Astrocyte of the cerebellum (primary cell): ENCODE measurements at regions not wholly inside any gene's neighbourhood (a gene's known extent, or its start where the extent isn't known, plus 50 kb on each side); places are given as distances from the start of the nearest gene placed in this dataset.
"Not testable (repeated sequence)": the region's sequence is repeated elsewhere in the genome, so short reads cannot be mapped to it uniquely, and the experiment has no call there.

Experiments
- DNase-seq: peaks from one replicate; pipeline ENCODE4 v3.0.0-alpha.2; 2011; ENCODE audit warnings: low read depth
- H3K4me3 ChIP-seq: 2 replicates; pipeline ENCODE4 v1.5.1; 2011; ENCODE audit warnings: mild to moderate bottlenecking, low read depth, low read length, moderate library complexity
- in situ Hi-C: cut with HindIII; loops from 2 replicates; pipeline ENCODE4 v1.10.0; 2017; ENCODE audit warnings: low sequenced_read_pairs
- TF ChIP-seq, protein P1 (sequence below): IDR thresholded peaks from 2 replicates; pipeline ENCODE4 v1.5.1; 2012; ENCODE audit warnings: low read length, low read depth, moderate library complexity, mild to moderate bottlenecking; ENCODE audit errors: missing control alignments

GRCh38 chr5:29208024-29208423 is 1985.5 kb upstream of the CDH6 start:
- no peak overlapping the region for H3K4me3 ChIP-seq
- in situ Hi-C loops, result no loop called here
- no peak for DNase-seq
- TF ChIP-seq, protein P1, sequence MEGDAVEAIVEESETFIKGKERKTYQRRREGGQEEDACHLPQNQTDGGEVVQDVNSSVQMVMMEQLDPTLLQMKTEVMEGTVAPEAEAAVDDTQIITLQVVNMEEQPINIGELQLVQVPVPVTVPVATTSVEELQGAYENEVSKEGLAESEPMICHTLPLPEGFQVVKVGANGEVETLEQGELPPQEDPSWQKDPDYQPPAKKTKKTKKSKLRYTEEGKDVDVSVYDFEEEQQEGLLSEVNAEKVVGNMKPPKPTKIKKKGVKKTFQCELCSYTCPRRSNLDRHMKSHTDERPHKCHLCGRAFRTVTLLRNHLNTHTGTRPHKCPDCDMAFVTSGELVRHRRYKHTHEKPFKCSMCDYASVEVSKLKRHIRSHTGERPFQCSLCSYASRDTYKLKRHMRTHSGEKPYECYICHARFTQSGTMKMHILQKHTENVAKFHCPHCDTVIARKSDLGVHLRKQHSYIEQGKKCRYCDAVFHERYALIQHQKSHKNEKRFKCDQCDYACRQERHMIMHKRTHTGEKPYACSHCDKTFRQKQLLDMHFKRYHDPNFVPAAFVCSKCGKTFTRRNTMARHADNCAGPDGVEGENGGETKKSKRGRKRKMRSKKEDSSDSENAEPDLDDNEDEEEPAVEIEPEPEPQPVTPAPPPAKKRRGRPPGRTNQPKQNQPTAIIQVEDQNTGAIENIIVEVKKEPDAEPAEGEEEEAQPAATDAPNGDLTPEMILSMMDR, result no peak

- DNase-seq, result no peak
- in situ Hi-C loops, result no loop called here
- TF ChIP-seq, protein P1, result no peak
- no peak overlapping the region for H3K4me3 ChIP-seq
Observed at GRCh38 chr5:29203049-29203448, 1990.4 kb upstream of the CDH6 start.

DNA sequence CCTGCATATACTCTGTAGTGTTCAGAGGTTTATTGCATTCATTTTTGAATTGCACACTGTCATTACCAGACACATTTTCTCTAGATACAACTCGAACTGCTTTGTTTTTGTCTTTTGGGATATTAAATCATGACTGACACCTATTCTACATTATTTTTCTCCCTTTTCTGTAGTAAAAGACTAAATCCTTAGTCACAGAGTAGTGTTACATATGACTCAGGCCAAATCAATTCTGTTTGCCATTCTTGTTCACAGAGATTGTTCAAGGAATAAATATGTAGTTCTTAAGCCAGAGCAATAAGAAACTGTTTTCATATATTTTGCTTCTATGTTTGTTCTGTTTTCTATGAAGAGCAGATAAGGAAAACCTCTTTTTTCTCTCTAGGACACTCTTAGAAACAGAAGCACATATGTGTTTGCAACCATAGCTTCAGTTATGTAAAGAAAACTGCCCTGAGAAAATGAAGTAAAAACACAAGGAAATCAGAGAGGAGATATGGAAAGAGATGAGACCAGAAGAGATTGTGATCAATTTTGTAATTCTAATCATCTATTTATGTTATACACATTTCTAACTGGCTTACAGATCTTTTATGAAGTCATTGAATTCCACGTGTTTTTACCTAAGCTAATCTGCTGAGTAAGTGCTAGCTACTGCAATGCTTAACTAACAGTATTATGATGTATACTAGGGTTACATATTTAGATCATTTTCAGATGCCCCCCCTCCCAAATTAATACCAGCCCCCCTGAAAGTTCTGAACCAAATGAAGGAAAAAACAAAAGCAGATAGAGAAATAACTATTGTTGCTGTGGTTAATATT is 1995.6 kb upstream of the CDH6 start:
- TF ChIP-seq, protein P1, result no peak
- in situ Hi-C loops, result no loop called here
- H3K4me3 ChIP-seq, result no peak overlapping the region
- no peak for DNase-seq

DNA sequence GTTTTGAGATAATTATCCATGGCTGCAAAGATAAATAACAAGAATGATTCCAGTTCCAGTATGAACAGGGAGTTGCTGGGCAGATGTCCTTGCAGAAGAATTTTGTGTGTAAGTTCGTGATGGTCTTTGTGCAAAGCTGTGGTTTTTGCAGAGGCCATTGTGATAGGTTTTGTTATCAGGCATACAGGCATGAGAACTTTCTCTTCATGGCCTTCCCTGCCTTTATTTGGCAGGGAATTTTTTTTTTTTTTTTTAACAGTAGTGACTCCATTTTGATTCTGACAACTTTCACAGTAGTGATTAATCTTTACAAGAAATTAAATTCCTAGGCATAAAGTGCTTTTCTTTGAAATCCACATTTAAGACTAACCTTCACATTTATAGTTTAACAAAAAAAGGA is 1999.5 kb upstream of the CDH6 start:
- TF ChIP-seq, protein P1, result no peak
- in situ Hi-C loops, result no loop called here
- no peak for DNase-seq
- no peak overlapping the region for H3K4me3 ChIP-seq

DNA sequence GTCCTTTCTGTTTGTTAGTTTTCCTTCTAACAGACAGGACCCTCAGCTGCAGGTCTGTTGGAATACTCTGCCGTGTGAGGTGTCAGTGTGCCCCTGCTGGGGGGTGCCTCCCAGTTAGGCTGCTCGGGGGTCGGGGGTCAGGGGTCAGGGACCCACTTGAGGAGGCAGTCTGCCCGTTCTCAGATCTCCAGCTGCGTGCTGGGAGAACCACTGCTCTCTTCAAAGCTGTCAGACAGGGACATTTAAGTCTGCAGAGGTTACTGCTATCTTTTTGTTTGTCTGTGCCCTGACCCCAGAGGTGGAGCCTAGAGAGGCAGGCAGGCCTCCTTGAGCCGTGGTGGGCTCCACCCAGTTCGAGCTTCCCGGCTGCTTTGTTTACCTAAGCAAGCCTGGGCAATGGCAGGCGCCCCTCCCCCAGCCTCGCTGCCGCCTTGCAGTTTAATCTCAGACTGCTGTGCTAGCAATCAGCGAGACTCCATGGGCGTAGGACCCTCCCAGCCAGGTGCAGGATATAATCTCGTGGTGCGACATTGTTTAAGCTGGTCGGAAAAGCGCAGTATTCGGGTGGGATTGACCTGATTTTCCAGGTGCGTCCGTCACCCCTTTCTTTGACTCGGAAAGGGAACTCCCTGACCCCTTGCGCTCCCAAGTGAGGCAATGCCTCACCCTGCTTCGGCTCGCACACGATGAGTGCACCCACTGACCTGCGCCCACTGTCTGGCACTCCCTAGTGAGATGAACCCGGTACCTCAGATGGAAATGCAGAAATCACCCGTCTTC is 2002.0 kb upstream of the CDH6 start:
- H3K4me3 ChIP-seq, DNase-seq, in situ Hi-C loops: not testable (repeated sequence)

GRCh38 chr5:29190398-29190797 is 2003.1 kb upstream of the CDH6 start:
- H3K4me3 ChIP-seq, DNase-seq, in situ Hi-C loops: not testable (repeated sequence)

DNA sequence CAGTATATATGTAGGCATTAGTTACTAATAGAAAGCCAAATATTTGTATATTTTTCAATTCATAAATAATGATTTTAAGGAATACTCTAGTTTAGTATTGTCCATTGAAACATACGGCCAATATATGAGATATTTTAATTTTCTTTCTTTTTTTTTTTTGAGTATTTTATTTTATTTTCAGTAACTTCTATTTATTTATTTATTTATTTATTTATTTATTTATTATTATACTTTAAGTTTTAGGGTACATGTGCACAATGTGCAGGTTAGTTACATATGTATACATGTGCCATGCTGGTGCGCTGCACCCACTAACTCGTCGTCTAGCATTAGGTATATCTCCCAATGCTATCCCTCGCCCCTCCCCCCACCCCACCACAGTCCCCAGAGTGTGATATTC is 2007.1 kb upstream of the CDH6 start:
- DNase-seq, in situ Hi-C loops: not testable (repeated sequence)

GRCh38 chr5:29185558-29185957 is 2007.9 kb upstream of the CDH6 start:
- in situ Hi-C loops, result no loop called here
- TF ChIP-seq, protein P1, result no peak
- DNase-seq, result no peak
- no peak overlapping the region for H3K4me3 ChIP-seq

More for the DNA sequence above, 2007.1 kb upstream of the CDH6 start:
- not testable (repeated sequence) for H3K4me3 ChIP-seq
